CD14-positive monocyte (primary cell): ENCODE measurements at regions not wholly inside any gene's neighbourhood (a gene's known extent, or its start where the extent isn't known, plus 50 kb on each side); places are given as distances from the start of the nearest gene placed in this dataset.

Experiments used
- DNase-seq, 3 donors: peaks; one replicate each; pipeline ENCODE4 v3.0.0-alpha.2; 2011 to 2022
- H2AFZ ChIP-seq: 2 replicates; pipeline ENCODE4 v1.6.0; 2012; ENCODE audit warnings: mild to moderate bottlenecking, low read depth, low read length, inconsistent platforms; ENCODE audit not compliant: insufficient read depth, poor library complexity, severe bottlenecking
- H3K27ac ChIP-seq, 2 donors: 1 replicate in 1 of 2; 2 replicates in 1 of 2; pipeline ENCODE4 v1.5.1; 2012 to 2013; ENCODE audit warnings: low read length in 2 of 2, control low read depth in 1 of 2, inconsistent platforms in 1 of 2, low read depth in 1 of 2, mild to moderate bottlenecking in 1 of 2
- H3K27me3 ChIP-seq, 2 donors: one replicate each; pipeline versions ENCODE4 v1.6.0 to v1.6.1; 2011 to 2013; ENCODE audit warnings: low read length in 2 of 2; ENCODE audit not compliant: control insufficient read depth in 2 of 2, insufficient read depth in 2 of 2
- H3K36me3 ChIP-seq, 2 donors: replicated peaks in 1 of 2; 1 replicate in 1 of 2; 2 replicates in 1 of 2; pipeline versions ENCODE4 v1.5.1 to v1.6.1; 2012 to 2013; ENCODE audit warnings: low read length in 2 of 2, control low read depth in 1 of 2, inconsistent platforms in 1 of 2, mild to moderate bottlenecking in 1 of 2; ENCODE audit not compliant: insufficient read depth in 2 of 2, control insufficient read depth in 1 of 2
- H3K4me1 ChIP-seq, 2 donors: 1 replicate in 1 of 2; 2 replicates in 1 of 2; pipeline versions ENCODE4 v1.5.1 to v1.6.1; 2012 to 2013; ENCODE audit warnings: low read length in 2 of 2, control low read depth in 1 of 2, inconsistent platforms in 1 of 2, mild to moderate bottlenecking in 1 of 2, moderate library complexity in 1 of 2; ENCODE audit not compliant: insufficient read depth in 2 of 2, control insufficient read depth in 1 of 2
- H3K4me2 ChIP-seq: replicated peaks from 2 replicates; pipeline ENCODE3; 2012; ENCODE audit warnings: low read length, moderate library complexity, mild to moderate bottlenecking; ENCODE audit not compliant: poor library complexity, severe bottlenecking; ENCODE audit errors: extremely low read depth
- H3K4me3 ChIP-seq, 3 experiments: fragments of 200-600 bp in 1 of 3; sonication (generic) in 1 of 3; replicated peaks in 1 of 3; 1 replicate in 2 of 3; 2 replicates in 1 of 3; pipeline ENCODE4 v1.5.1; 2011 to 2013; ENCODE audit warnings: low read length in 3 of 3, mild to moderate bottlenecking in 3 of 3, control low read depth in 2 of 3, low read depth in 2 of 3, inconsistent platforms in 1 of 3, moderate library complexity in 1 of 3
- H3K79me2 ChIP-seq: 2 replicates; pipeline ENCODE4 v1.6.0; 2012; ENCODE audit warnings: mild to moderate bottlenecking, control low read depth, inconsistent platforms, low read length, moderate library complexity; ENCODE audit not compliant: insufficient read depth
- H3K9ac ChIP-seq: 2 replicates; pipeline ENCODE4 v1.6.0; 2017; ENCODE audit warnings: low read length, mild to moderate bottlenecking; ENCODE audit not compliant: insufficient read depth, poor library complexity, severe bottlenecking
- H3K9me3 ChIP-seq, 2 donors: replicated peaks in 1 of 2; 1 replicate in 1 of 2; 2 replicates in 1 of 2; pipeline versions ENCODE4 v1.5.1 to v1.6.1; 2012 to 2013; ENCODE audit warnings: low read length in 2 of 2, control low read depth in 1 of 2; ENCODE audit not compliant: control insufficient read depth in 1 of 2, insufficient read depth in 1 of 2
- H4K20me1 ChIP-seq: 2 replicates; pipeline ENCODE4 v1.6.0; 2012; ENCODE audit warnings: mild to moderate bottlenecking, low read length, control low read depth, moderate library complexity; ENCODE audit not compliant: insufficient read depth
- H3K27ac Mint-ChIP-seq, 7 donors: one replicate each; pipeline ENCODE4 v1.8.0; 2020; ENCODE audit warnings: mild to moderate bottlenecking in 7 of 7, mixed read lengths in 7 of 7, moderate library complexity in 6 of 7, inconsistent platforms in 2 of 7
- H3K27me3 Mint-ChIP-seq, 3 donors: one replicate each; pipeline ENCODE4 v1.8.0; 2021 to 2022; ENCODE audit warnings: low read depth in 3 of 3, mild to moderate bottlenecking in 3 of 3, mixed read lengths in 3 of 3, moderate library complexity in 3 of 3, inconsistent platforms in 1 of 3
- H3K36me3 Mint-ChIP-seq, 2 donors: one replicate each; pipeline ENCODE4 v1.8.0; 2020; ENCODE audit warnings: mixed read lengths in 2 of 2, inconsistent platforms in 1 of 2, mild to moderate bottlenecking in 1 of 2
- H3K4me1 Mint-ChIP-seq: one replicate; pipeline ENCODE4 v1.8.0; 2020; ENCODE audit warnings: mild to moderate bottlenecking, mixed read lengths
- H3K4me3 Mint-ChIP-seq, 2 donors: one replicate each; pipeline ENCODE4 v1.8.0; 2020; ENCODE audit warnings: mild to moderate bottlenecking in 2 of 2, mixed read lengths in 2 of 2, moderate library complexity in 1 of 2
- H3K9me3 Mint-ChIP-seq, 7 donors: one replicate each; pipeline ENCODE4 v1.8.0; 2020 to 2022; ENCODE audit warnings: mixed read lengths in 7 of 7, mild to moderate bottlenecking in 6 of 7, moderate library complexity in 6 of 7, inconsistent platforms in 2 of 7
- CTCF ChIP-seq: fragments of 200-600 bp; IDR thresholded peaks from one replicate; pipeline ENCODE4 v1.8.0; 2022; ENCODE audit warnings: antibody characterized with exemption, mild to moderate bottlenecking
- WGBS: methylation state at CpG from one replicate; pipeline ENCODE4 v1.1.5; 2013; ENCODE audit warnings: missing lambda C conversion rate; ENCODE audit not compliant: insufficient coverage; 5-methylcytosine and 5-hydroxymethylcytosine counted together
- intact Hi-C, 2 donors: fragments of 100-400 bp; cut with micrococcal nuclease; formaldehyde crosslinking; loops; one replicate each; pipeline versions ENCODE4 v1.15.0 to v1.15.1; 2023

- Histone ChIP-seq H3K4me1 (no peaks in the 10 kb centered on the region), H3K4me3 (no peak overlapping the region), H3K27me3 (no peaks in the 10 kb centered on the region), H3K27ac (no peak overlapping the region), H3K36me3 (no peaks in the 10 kb centered on the region), H3K9me3 (peaks cover 0 to 5% of the 10 kb centered on the region in 2 donors), H2AFZ (no peak overlapping the region), H3K9ac (no peak overlapping the region), H3K4me2 (no peak overlapping the region), H4K20me1 (no peaks in the 10 kb centered on the region), H3K79me2 (no peaks in the 10 kb centered on the region)
- Mint-ChIP-seq H3K27me3 (peaks cover 0 to 2% (median 0%) of the 10 kb centered on the region in 3 donors), H3K9me3 (peaks cover 0 to 6% (median 2%) of the 10 kb centered on the region in 7 donors), H3K4me3 (no peak overlapping the region), H3K36me3 (no peaks in the 10 kb centered on the region), H3K4me1 (no peaks in the 10 kb centered on the region), H3K27ac (no peak overlapping the region)
- TF ChIP-seq CTCF: no peak
- no peak for DNase-seq
- intact Hi-C loops: no loop called here
These were observed 126.2 kb upstream of the LRRC7 start for GRCh38 chr1:69441496-69441895.

- Histone ChIP-seq H3K27me3 (no peaks in the 10 kb centered on the region), H4K20me1 (no peaks in the 10 kb centered on the region), H3K9me3 (peaks cover 0 to 8% of the 10 kb centered on the region in 2 donors), H3K4me2 (no peak overlapping the region), H3K27ac (no peak overlapping the region), H2AFZ (no peak overlapping the region), H3K36me3 (no peaks in the 10 kb centered on the region), H3K79me2 (no peaks in the 10 kb centered on the region), H3K4me3 (no peak overlapping the region), H3K9ac (no peak overlapping the region), H3K4me1 (no peaks in the 10 kb centered on the region)
- WGBS: no CpG with 5 or more reads among the region's 2 CpGs
- no peaks in the 10 kb centered on the region for H3K27me3 Mint-ChIP-seq
- no peak for TF ChIP-seq CTCF
- no peaks in the 10 kb centered on the region for H3K36me3 Mint-ChIP-seq
- H3K4me1 Mint-ChIP-seq: peaks cover 1% of the 10 kb centered on the region
- peaks cover 0 to 10% (median 6%) of the 10 kb centered on the region in 7 donors for H3K9me3 Mint-ChIP-seq
- H3K27ac Mint-ChIP-seq: no peak overlapping the region
- DNase-seq: no peak
- intact Hi-C loops: no loop called here
- no peak overlapping the region for H3K4me3 Mint-ChIP-seq
These were observed 116.5 kb upstream of the LRRC7 start for GRCh38 chr1:69451196-69451595.
